Pancreas (tissue), 10 donors: ENCODE measurements at regions not wholly inside any gene's neighbourhood (a gene's known extent, or its start where the extent isn't known, plus 50 kb on each side); places are given as distances from the start of the nearest gene placed in this dataset.

ENCODE experiments used
- ATAC-seq, 4 donors: fragments of 200-7000 bp; cut with Tn5 transposase; one replicate each; pipeline versions ENCODE4 v1.8.0 to v1.9.1; 2020; ENCODE audit warnings: mild to moderate bottlenecking in 4 of 4, moderate library complexity in 4 of 4
- DNase-seq, 6 donors: peaks; one replicate each; pipeline ENCODE4 v3.0.0-alpha.2; 2020
- FAIRE-seq: peaks from 2 replicates; lab custom pipeline; 2012; peaks lifted over from hg19 to GRCh38; lab: Jason Lieb, UNC
- H3K27ac ChIP-seq, 4 donors: fragments of 200-600 bp; sonication (generic); 1 replicate in 3 of 4; 2 replicates in 1 of 4; pipeline versions ENCODE4 v1.5.0 to v1.8.0; 2020
- H3K27me3 ChIP-seq, 4 donors: fragments of 200-600 bp; one replicate each; pipeline ENCODE4 v1.8.0; 2021
- H3K36me3 ChIP-seq, 3 donors: fragments of 200-600 bp; sonication (generic) in 1 of 3; one replicate each; pipeline versions ENCODE4 v1.5.0 to v1.8.0; 2020 to 2021
- H3K4me1 ChIP-seq, 3 donors: fragments of 200-600 bp; one replicate each; pipeline ENCODE4 v1.8.0; 2021
- H3K4me3 ChIP-seq, 4 donors: fragments of 200-600 bp; sonication (generic) in 2 of 4; one replicate each; pipeline versions ENCODE4 v1.5.0 to v1.8.0; 2020 to 2021
- H3K9me3 ChIP-seq, 4 donors: fragments of 200-600 bp; one replicate each; pipeline ENCODE4 v1.8.0; 2021
- CTCF ChIP-seq, 4 donors: fragments of 200-600 bp; sonication (generic) in 3 of 4; IDR thresholded peaks; one replicate each; pipeline versions ENCODE4 v1.5.0 to v1.8.0; 2021; ENCODE audit warnings: antibody characterized with exemption in 4 of 4
- WGBS, 2 donors: extraction: QIAGEN DNeasy Blood & Tissue Kit; methylation state at CpG; one replicate each; pipeline ENCODE4 v1.1.7; 2013; 5-methylcytosine and 5-hydroxymethylcytosine counted together
- intact Hi-C, 3 donors: fragments of 100-400 bp; cut with DNase I; formaldehyde crosslinking; loops; one replicate each; pipeline versions ENCODE4 v1.11.1 to v1.14.2; 2022
- donor health status: healthy with polysubstance abuse.
- donor health status: DM: no; HTN: no; CAD: no; lungs with moderate emphysema.
- donor health status: DM: no; HTN: no; CAD: no.
- donor health status: control.
- donor health status: control.
- donor health status: Bipolar disorder and iron deficiency.
- donor health status: DM: yes; HTN: yes; CAD: no.
- donor health status: DM: no; HTN: no; CAD: no.
- donor health status: DM: no; HTN: no; CAD: no.
- donor health status: DM: yes; HTN: yes; CAD: no.

- Histone ChIP-seq H3K36me3 (no peaks in the 10 kb centered on the region), H3K4me1 (no peaks in the 10 kb centered on the region), H3K4me3 (no peak overlapping the region), H3K27me3 (peaks cover 0 to 5% (median 0%) of the 10 kb centered on the region in 4 donors), H3K27ac (no peak overlapping the region), H3K9me3 (no peaks in the 10 kb centered on the region)
- ATAC-seq (no peak), FAIRE-seq (no peak), DNase-seq (no peak)
- 31 to 35% methylated on average over 21 of the region's 21 CpGs for WGBS, 2 donors
- TF ChIP-seq CTCF (IDR thresholded peaks at IDR 0.05), result no peak
- intact Hi-C loops, result no loop called here
These were observed 59.8 kb downstream of the MRM1 start for GRCh38 chr17:36661047-36661666.

- WGBS, 2 donors, result 72 to 74% methylated on average over 9 of the region's 9 CpGs
- no peak for ATAC-seq
These were observed 60.3 kb downstream of the MRM1 start for GRCh38 chr17:36661688-36662087.

GRCh38 chr17:36665417-36665816 is 64.0 kb downstream of the MRM1 start:
- no peak for TF ChIP-seq CTCF (IDR thresholded peaks at IDR 0.05)
- ATAC-seq (no peak), FAIRE-seq (no peak), DNase-seq (no peak)
- no peaks in the 10 kb centered on the region for H3K9me3 ChIP-seq
- intact Hi-C loops, result no loop called here
- H3K4me1 ChIP-seq, result no peaks in the 10 kb centered on the region
- H3K27me3 ChIP-seq, result no peaks in the 10 kb centered on the region
- no peak overlapping the region for H3K4me3 ChIP-seq
- H3K36me3 ChIP-seq, result no peaks in the 10 kb centered on the region
- 54 to 62% methylated on average over 11 of the region's 11 CpGs for WGBS, 2 donors
- no peak overlapping the region for H3K27ac ChIP-seq

More at GRCh38 chr17:36661688-36662087, 60.3 kb downstream of the MRM1 start:
- no peak overlapping the region for H3K4me3 ChIP-seq
- no peak for TF ChIP-seq CTCF (IDR thresholded peaks at IDR 0.05)
- no peaks in the 10 kb centered on the region for H3K9me3 ChIP-seq
- H3K27ac ChIP-seq, result no peak overlapping the region
- no peaks in the 10 kb centered on the region for H3K36me3 ChIP-seq
- FAIRE-seq (no peak), DNase-seq (no peak)
- H3K27me3 ChIP-seq, result peaks cover 0 to 5% (median 0%) of the 10 kb centered on the region in 4 donors
- intact Hi-C loops, result no loop called here
- H3K4me1 ChIP-seq, result no peaks in the 10 kb centered on the region

- no peak for TF ChIP-seq CTCF (IDR thresholded peaks at IDR 0.05)
- Histone ChIP-seq H3K4me3 (no peak overlapping the region), H3K9me3 (no peaks in the 10 kb centered on the region), H3K27me3 (no peaks in the 10 kb centered on the region), H3K4me1 (no peaks in the 10 kb centered on the region), H3K36me3 (no peaks in the 10 kb centered on the region), H3K27ac (no peak overlapping the region)
- intact Hi-C loops, result no loop called here
- FAIRE-seq (no peak), DNase-seq (no peak), ATAC-seq (no peak)
- WGBS, 2 donors, result 59 to 75% methylated on average over 2 of the region's 2 CpGs
These were observed 66.5 kb downstream of the MRM1 start for GRCh38 chr17:36667922-36668321.

GRCh38 chr17:36668824-36669223 is 67.4 kb downstream of the MRM1 start:
- no peak for DNase-seq
- no peak for TF ChIP-seq CTCF (IDR thresholded peaks at IDR 0.05)
- intact Hi-C loops, result no loop called here
- Histone ChIP-seq H3K4me3 (no peak overlapping the region), H3K9me3 (no peaks in the 10 kb centered on the region), H3K4me1 (no peaks in the 10 kb centered on the region), H3K27me3 (no peaks in the 10 kb centered on the region), H3K27ac (no peak overlapping the region), H3K36me3 (no peaks in the 10 kb centered on the region)
- no peak for FAIRE-seq
- no peak for ATAC-seq
- 75 to 88% methylated on average over 1 of the region's 1 CpG for WGBS, 2 donors
